H4 (cell line): ENCODE measurements at regions not wholly inside any gene's neighbourhood (a gene's known extent, or its start where the extent isn't known, plus 50 kb on each side); places are given as distances from the start of the nearest gene placed in this dataset.
"Not testable (repeated sequence)": the region's sequence is repeated elsewhere in the genome, so short reads cannot be mapped to it uniquely, and the experiment has no call there.

Experiments
- DNase-seq: peaks from one replicate; pipeline ENCODE4 v3.0.0-alpha.2; 2015; ENCODE audit warnings: low spot score

DNA sequence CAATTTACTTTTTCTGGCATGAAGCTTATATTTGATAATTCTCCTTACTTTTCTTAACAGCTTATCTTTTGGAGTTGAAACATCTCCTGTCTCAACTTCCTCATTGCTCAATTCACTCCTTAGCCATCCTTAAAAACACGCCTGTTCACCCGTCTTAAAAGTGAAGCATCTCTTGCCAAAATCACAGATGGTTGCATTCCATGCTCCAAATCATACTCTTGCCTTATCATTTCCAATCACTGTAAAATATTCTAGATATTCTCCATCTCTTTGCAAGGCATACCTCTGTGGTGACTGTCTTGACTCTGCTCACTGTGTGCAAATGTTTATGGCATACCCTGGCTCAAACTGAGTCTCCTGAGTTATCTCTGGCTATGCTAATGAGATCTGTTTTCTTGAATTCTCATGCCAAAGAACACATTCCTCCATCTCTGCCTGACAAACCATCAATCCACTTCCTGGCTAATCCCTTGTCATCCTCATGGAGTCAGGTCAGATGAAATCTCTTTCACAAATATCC is 1393.3 kb downstream of the CDY2B start:
- no peak for DNase-seq

DNA sequence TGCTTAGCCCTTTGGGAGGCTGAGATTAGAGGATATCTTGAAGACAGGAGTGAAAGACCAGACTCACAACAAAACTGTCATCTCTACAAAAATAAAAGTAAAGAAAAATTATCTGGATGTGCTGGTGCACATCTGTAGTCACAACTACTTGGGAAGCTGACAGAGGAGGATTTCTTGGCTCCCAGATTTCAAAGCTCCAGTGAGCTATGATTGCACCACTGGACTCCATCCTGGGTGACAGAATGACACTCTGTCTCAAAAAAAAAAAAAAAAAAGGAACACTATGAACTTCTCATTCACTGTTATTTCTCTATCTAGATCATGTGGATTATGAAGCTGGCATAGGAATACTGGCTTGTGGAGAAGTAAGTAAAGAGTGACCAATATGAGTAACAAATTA is 1400.0 kb downstream of the CDY2B start:
- no peak for DNase-seq

DNA sequence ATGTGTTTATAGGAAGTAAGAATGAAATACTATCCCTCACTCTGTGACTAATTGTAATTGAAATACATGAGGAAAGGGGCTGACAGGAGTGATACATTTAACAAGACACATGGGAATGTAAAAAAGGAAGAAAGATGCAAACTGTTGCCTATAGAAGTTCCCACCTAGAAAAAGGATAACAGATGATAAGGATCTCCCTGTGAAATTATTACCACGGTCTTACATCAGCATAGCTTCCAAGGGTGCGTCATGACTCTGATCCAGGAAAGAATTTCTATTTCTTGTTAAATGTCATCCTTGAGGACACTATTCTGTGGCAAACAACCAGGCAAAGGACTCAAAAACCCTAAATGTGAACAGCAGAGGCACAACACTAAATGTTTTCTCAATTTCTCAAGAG is 1406.0 kb downstream of the CDY2B start:
- DNase-seq = peak; percentile 2

DNA sequence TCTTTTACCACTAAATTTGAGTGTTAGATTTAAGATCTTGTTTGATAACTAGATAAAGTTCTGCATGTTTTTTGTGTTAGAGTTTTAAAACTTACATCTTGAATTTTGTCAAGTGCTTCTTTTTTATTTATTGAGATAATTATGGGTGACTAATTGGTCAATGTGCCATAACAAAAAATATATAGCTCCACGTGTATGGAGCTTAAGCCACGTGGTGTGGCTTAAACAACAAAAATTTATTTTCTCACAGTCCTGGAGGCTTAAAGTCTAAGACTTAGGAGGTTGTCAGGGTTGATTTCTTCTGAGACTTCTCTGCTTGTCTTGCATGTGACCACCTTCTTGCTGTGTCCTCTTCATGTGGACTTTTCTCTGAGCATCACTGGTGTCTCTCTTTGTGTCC is 1425.2 kb downstream of the CDY2B start:
- no peak for DNase-seq

DNA sequence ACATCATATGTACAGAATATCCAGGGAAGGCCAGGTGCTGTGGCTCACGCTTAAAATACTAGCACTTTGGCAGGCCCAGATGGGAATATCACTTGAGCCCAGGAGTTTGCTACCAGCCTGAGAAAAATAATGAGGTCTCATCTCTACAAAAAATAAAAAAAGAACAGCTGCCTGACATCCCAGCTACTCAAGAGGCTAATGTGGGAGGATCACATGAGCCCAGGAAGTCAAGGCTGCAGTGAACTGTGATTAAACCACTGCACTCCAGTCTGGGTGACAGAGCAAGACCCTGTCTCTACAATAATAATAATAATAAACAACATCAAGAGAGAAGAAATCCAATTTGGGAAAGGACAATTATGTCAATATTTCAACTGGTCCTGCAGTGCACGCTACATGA is 1433.9 kb downstream of the CDY2B start:
- no peak for DNase-seq

DNA sequence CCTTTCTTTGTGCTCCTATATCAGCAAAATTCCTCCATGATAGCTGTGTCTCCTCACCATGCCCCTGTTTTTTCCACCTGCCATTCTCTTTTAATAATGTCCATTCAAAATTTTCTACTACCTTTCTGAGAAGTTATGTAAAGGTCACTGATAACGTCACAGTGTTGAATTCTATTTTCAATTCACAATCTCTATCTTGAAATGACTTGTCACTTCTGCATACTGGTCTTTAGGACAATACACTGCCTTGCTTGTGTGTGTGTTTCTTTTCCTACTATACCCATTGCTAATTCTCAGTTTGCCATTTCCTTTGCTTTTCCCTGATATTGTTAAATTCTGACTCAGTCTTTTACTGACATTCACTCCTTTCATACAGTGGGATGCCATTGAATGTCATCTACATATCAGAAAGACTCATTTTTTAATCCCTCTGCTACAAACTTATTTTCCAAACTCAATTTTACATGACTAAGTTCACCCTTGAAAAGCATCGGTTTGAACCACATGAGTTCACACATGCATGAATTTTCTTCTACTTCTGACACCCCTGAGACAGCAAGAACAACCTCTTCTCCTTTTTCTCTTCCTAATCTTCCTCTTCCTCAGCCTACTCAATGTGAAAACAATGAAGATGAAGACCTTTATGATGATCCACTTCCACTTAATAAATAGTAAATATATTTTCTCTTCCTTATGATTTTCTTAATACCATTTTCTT is 1470.7 kb downstream of the CDY2B start:
- not testable (repeated sequence) for DNase-seq

DNA sequence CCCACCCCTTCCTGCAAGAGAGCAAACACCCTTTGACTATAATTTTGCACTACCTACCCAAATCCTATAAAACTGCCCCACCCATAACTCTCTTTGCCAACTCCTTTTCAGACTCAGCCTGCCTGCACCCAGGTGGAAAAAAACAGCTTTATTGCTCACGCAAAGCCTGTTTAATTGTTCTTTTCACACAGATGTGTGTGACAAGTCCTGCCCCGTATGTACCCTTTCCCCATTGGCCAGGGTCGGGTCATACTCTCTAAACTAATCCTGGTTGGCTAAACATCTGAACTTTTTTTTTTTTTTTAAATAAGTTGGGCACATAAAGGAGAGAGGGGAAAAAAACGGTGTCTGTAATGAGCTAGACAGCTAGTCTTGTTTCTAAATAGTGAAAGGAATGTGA is 1500.6 kb downstream of the CDY2B start:
- DNase-seq = not testable (repeated sequence)

DNA sequence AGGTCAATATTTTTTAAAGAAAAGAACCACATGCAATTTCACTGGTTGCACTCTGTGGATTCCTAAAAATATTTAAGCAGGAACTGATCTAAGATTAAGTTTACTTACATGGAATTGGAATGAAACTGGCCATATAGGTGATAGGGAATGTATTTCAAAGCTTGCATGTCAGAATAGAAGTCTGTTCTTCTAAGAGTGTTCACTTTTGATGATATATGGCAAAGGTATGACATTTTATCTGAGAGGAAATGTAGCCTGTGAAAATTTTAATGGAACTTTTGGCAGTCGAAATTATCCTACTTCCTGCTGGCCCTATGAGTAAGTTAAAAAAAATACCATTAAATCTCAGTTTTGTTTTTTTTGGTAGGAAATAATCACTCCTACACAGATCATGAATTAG is 1538.4 kb downstream of the CDY2B start:
- not testable (repeated sequence) for DNase-seq

DNA sequence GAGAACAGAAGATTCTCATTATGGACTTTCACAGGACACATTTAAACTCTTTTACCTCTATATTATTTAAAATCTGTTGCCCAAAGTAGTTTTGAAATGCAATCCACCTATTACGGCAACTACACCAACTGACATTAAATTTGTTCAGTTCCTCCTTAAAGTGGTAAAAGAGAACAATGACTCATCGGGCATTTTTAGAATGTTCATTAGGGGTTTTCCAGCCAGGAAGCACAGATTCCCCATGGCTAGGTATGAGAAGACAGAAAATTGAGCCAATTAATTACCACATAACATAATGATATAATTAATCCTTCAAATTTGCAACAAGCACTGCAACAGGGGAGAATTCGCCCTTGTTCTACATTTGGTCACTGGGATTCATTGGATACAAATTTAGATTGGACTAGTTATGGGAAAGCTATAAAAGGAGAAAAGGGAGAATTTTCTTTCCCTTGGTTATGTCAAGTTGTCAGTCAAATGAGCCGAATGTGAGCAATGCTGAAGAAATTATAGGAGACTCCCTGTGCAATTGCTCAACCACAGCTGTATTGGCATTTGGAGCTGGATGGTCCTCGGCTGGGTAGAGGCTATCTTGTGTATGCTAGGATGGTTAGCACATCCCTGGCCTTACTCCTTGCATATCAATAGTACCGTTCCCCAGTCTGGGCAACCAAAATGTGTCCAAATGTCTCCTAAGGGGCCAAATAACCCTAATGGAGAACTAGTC is 1549.8 kb downstream of the CDY2B start:
- DNase-seq = not testable (repeated sequence)

DNA sequence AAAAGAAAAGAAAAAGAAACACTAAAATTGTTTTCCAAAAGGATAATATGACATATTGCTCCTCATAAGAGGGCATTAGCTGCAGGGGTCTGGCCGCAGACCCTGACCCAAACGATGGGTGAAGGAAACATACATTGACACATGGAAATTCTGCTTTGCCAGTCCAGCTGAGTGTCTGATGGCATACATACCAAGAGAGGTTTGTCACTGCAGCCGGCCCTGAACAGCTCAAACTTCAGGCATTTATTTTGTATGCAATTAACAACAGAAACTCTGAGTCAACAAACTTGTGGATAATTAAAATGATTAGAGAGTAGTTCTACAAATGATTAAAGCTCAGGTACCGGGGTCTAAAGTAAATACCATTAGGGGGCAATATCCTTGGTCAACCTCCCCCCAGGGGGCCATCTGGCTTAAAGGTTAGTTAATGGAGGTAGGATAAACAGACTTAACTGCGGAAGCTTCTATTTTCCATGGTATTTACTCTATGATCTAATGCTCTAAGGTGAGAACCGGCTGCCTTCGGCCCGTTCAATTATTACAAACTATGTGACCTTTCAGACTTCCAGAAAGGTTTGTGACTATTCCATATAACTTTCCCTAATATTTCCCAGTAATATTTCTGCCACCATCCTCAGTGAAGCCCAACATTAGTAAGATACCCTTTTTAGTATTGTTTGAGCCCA is 1550.7 kb downstream of the CDY2B start:
- not testable (repeated sequence) for DNase-seq
